Vagina (tissue), 2 donors: ENCODE measurements at regions not wholly inside any gene's neighbourhood (a gene's known extent, or its start where the extent isn't known, plus 50 kb on each side); places are given as distances from the start of the nearest gene placed in this dataset.

Source experiments
- DNase-seq, 2 donors: peaks; one replicate each; pipeline ENCODE4 v3.0.0-alpha.2; 2017; ENCODE audit errors: extremely low spot score in 2 of 2
- H3K27ac ChIP-seq: fragments of 200-600 bp; sonication (generic); one replicate; pipeline ENCODE4 v1.5.1; 2019
- H3K27me3 ChIP-seq: fragments of 200-600 bp; sonication (generic); one replicate; pipeline ENCODE4 v1.5.1; 2019
- H3K36me3 ChIP-seq, 2 donors: fragments of 200-600 bp; sonication (generic); one replicate each; pipeline ENCODE4 v1.5.1; 2017 to 2019
- H3K4me1 ChIP-seq: fragments of 200-600 bp; sonication (generic); one replicate; pipeline ENCODE4 v1.5.1; 2019
- H3K4me3 ChIP-seq, 2 donors: fragments of 200-600 bp; sonication (generic); 1 replicate in 1 of 2; 2 replicates in 1 of 2; pipeline ENCODE4 v1.5.1; 2016 to 2019
- H3K9me3 ChIP-seq: fragments of 200-600 bp; sonication (generic); one replicate; pipeline ENCODE4 v1.5.1; 2019
- POLR2A ChIP-seq, 2 donors: fragments of 450-650 bp; IDR thresholded peaks; one replicate each; pipeline ENCODE4 v1.6.1; 2017; ENCODE audit warnings: antibody characterized with exemption in 2 of 2, mild to moderate bottlenecking in 2 of 2, moderate library complexity in 2 of 2
- POLR2AphosphoS5 ChIP-seq, 2 donors: sonication (generic); formaldehyde crosslinking; IDR thresholded peaks; one replicate each; pipeline ENCODE4 v1.9.0; 2017; ENCODE audit warnings: antibody characterized with exemption in 2 of 2, mild to moderate bottlenecking in 2 of 2, low read depth in 1 of 2; ENCODE audit not compliant: insufficient read depth in 1 of 2
- intact Hi-C: fragments of 100-400 bp; cut with DNase I; formaldehyde crosslinking; loops from one replicate; pipeline ENCODE4 v1.15.1; 2023
- TF ChIP-seq, protein P1 (sequence below), 3 experiments: fragments of 450-650 bp in 2 of 3; fragments of 200-600 bp in 1 of 3; sonication (generic) in 1 of 3; IDR thresholded peaks; one replicate each; pipeline ENCODE4 v1.5.1; 2017 to 2019; ENCODE audit warnings: antibody characterized with exemption in 3 of 3, mild to moderate bottlenecking in 2 of 3, moderate library complexity in 2 of 3

DNA sequence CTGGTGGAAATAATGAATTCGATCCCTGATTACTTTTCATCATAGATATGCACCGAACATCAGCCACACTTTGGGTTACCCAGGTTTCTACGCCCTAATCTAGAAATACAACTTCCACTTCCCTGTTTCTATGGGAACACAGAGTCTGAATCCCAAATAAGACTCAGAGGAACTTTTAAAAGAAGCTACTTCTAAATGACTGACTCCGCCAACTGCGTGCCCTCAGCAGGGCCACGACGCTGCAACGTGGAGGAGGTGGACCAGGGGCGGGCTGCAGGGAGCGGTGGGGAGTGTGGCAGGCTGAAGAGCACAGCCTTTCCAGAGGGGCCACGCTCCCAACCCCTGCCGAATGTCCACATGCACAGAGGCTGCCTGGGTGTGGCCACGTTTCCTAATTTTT lies 304.0 kb downstream of the SHANK2 start:
- Histone ChIP-seq H3K9me3 (no peaks in the 10 kb centered on the region), H3K27me3 (no peaks in the 10 kb centered on the region), H3K27ac (no peak overlapping the region), H3K4me1 (no peaks in the 10 kb centered on the region), H3K36me3 (no peaks in the 10 kb centered on the region), H3K4me3 (no peak overlapping the region)
- intact Hi-C loops, result no loop called here
- TF ChIP-seq POLR2AphosphoS5 (IDR thresholded peaks at IDR 0.05; ENCODE audit: insufficient read depth in 1 of 2, low read depth in 1 of 2) (no peak), POLR2A (IDR thresholded peaks at IDR 0.05) (no peak)
- TF ChIP-seq, protein P1, sequence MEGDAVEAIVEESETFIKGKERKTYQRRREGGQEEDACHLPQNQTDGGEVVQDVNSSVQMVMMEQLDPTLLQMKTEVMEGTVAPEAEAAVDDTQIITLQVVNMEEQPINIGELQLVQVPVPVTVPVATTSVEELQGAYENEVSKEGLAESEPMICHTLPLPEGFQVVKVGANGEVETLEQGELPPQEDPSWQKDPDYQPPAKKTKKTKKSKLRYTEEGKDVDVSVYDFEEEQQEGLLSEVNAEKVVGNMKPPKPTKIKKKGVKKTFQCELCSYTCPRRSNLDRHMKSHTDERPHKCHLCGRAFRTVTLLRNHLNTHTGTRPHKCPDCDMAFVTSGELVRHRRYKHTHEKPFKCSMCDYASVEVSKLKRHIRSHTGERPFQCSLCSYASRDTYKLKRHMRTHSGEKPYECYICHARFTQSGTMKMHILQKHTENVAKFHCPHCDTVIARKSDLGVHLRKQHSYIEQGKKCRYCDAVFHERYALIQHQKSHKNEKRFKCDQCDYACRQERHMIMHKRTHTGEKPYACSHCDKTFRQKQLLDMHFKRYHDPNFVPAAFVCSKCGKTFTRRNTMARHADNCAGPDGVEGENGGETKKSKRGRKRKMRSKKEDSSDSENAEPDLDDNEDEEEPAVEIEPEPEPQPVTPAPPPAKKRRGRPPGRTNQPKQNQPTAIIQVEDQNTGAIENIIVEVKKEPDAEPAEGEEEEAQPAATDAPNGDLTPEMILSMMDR (IDR thresholded peaks at IDR 0.05), result no peak
- DNase-seq, result no peak

DNA sequence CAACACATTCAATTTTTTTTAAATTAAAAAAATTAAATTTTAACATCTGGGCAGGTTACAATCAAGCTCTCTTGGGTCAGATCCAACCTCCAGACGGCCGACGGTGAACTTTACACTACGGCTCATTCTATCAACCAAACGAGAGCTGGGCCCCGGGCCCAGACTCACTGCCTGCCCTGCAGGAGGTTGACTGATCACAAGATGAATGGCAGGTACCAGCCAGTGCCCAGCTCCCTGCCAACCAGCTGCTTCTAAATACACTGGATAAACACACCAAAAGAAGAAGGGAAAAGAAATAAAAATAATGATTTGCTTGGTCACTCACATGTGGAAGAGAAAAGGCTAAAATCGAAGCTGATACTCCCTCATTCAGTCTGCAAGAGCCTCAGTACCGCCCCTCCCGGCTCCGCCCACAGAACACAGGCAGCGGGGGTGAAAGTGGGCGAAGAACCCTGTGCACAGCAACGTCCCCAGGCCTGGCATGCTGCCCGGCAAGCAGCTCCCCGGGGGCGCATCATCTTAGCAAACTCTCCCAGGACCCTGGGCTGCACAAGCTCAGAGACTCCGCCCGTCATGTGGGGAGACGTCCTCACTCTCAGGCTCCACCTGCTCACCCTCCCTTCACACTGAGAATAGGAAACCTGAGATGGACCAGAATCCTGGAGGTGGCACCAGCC lies 303.4 kb downstream of the SHANK2 start:
- no peak overlapping the region for H3K27ac ChIP-seq
- intact Hi-C loops, result no loop called here
- H3K27me3 ChIP-seq, result no peaks in the 10 kb centered on the region
- no peaks in the 10 kb centered on the region for H3K9me3 ChIP-seq
- no peaks in the 10 kb centered on the region for H3K4me1 ChIP-seq
- TF ChIP-seq POLR2AphosphoS5 (IDR thresholded peaks at IDR 0.05; ENCODE audit: insufficient read depth in 1 of 2, low read depth in 1 of 2) (no peak), POLR2A (IDR thresholded peaks at IDR 0.05) (no peak)
- TF ChIP-seq, protein P1 (IDR thresholded peaks at IDR 0.05), result no peak
- no peak overlapping the region for H3K4me3 ChIP-seq
- no peak for DNase-seq
- H3K36me3 ChIP-seq, result no peaks in the 10 kb centered on the region

DNA sequence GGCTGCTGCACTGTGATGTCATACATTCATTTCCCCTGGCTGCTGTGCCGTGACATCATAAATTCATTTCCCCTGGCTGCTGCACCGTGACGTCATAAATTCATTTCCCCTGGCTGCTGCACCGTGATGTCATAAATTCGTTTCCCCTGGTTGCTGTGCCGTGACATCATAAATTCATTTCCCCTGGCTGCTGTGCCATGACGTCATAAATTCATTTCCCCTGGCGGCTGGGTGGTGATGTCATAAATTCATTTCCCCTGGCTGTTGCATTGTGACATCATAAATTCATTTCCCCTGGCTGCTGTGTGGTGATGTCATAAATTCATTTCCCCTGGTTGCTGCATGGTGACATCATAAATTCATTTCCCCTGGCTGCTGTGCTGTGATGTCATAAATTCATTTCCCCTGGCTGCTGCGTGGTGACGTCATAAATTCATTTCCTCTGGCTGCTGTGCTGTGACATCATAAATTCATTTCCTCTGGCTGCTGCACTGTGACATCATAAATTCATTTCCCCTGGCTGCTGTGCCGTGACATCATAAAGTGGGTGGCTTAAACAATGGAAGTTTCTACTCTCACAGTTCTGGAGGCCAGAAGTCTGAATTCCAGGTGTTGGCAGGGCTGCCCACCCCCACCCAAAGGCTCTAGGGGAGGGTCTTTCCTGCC lies 301.1 kb downstream of the SHANK2 start:
- Histone ChIP-seq H3K4me1 (no peaks in the 10 kb centered on the region), H3K9me3 (no peaks in the 10 kb centered on the region), H3K36me3 (no peaks in the 10 kb centered on the region), H3K27ac (no peak overlapping the region), H3K4me3 (no peak overlapping the region), H3K27me3 (no peaks in the 10 kb centered on the region)
- intact Hi-C loops, result no loop called here
- TF ChIP-seq POLR2AphosphoS5 (IDR thresholded peaks at IDR 0.05; ENCODE audit: insufficient read depth in 1 of 2, low read depth in 1 of 2), result no peak
- DNase-seq, result no peak

DNA sequence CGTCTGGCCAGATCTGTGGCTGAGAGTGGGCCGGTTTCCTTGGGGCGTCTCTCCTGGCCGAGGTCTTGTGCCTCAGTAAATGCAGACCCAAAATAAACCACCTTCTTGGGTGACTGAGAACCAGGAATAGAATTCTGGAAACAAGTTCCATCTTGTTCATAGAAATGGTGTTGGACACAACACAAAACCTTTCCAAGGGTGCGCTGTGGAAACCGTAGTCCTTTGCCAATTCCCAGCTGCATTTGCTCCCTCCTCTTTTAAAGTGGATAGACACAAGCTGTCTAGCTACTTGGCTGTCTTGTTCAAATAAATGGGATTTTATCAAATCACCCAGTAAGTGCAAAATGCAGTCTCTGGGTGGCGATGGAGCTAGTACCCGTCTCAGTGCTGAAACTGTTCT lies 300.2 kb downstream of the SHANK2 start:
- Histone ChIP-seq H3K4me3 (no peak overlapping the region), H3K4me1 (no peaks in the 10 kb centered on the region), H3K36me3 (no peaks in the 10 kb centered on the region), H3K27me3 (no peaks in the 10 kb centered on the region), H3K9me3 (no peaks in the 10 kb centered on the region), H3K27ac (no peak overlapping the region)
- TF ChIP-seq POLR2AphosphoS5 (IDR thresholded peaks at IDR 0.05; ENCODE audit: insufficient read depth in 1 of 2, low read depth in 1 of 2) (no peak), POLR2A (IDR thresholded peaks at IDR 0.05) (no peak)
- TF ChIP-seq, protein P1 (IDR thresholded peaks at IDR 0.05), result no peak
- DNase-seq, result no peak
- intact Hi-C loops, result no loop called here

DNA sequence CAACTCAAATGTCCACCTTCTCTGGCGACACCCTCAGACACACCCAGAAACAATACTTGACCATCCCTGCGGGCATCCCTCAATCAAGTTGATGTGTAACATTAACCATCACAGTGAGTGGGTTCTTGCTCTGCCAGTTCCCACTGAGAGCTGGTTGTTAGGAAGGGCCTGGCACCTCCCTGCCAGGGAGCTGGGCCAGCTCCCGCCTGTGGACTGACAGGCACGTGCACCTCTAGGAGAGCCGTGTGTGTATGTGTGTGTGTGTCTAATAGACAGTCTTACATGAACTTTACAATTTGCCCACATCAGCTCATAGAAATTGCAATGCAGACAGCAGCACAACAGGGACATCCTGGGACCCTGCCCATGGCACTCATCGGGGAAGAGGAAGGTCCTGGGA lies 298.7 kb downstream of the SHANK2 start:
- Histone ChIP-seq H3K27ac (no peak overlapping the region), H3K4me1 (no peaks in the 10 kb centered on the region), H3K4me3 (no peak overlapping the region), H3K27me3 (no peaks in the 10 kb centered on the region), H3K9me3 (no peaks in the 10 kb centered on the region), H3K36me3 (no peaks in the 10 kb centered on the region)
- intact Hi-C loops, result no loop called here
- DNase-seq, result no peak
- TF ChIP-seq, protein P1 (IDR thresholded peaks at IDR 0.05), result no peak
- TF ChIP-seq POLR2AphosphoS5 (IDR thresholded peaks at IDR 0.05; ENCODE audit: insufficient read depth in 1 of 2, low read depth in 1 of 2), result no peak
- TF ChIP-seq POLR2A (IDR thresholded peaks at IDR 0.05), result no peak
